K562 (cell line): ENCODE measurements at regions not wholly inside any gene's neighbourhood (a gene's known extent, or its start where the extent isn't known, plus 50 kb on each side); places are given as distances from the start of the nearest gene placed in this dataset.

Experiments
- DACH1 ChIP-seq: fragments of 450-650 bp; IDR thresholded peaks from 2 replicates; pipeline ENCODE4 v1.6.1; 2018; ENCODE audit not compliant: partially characterized antibody
- GABPA ChIP-seq: fragments of 200-800 bp; sonication (Bioruptor generic); conservative IDR thresholded peaks from 2 replicates; pipeline ENCODE4 v1.6.1; 2016; ENCODE audit warnings: low read depth, missing genetic modification characterization, missing compliant biosample characterization

- TF ChIP-seq GABPA (tag), result no peak
- TF ChIP-seq DACH1, result no peak
These were observed 63.7 kb upstream of the FAM110C start for GRCh38 chr2:109998-110397.
